NOMO-1 (cell line): ENCODE measurements at regions not wholly inside any gene's neighbourhood (a gene's known extent, or its start where the extent isn't known, plus 50 kb on each side); places are given as distances from the start of the nearest gene placed in this dataset.

Experiments
- DNase-seq, 2 experiments: peaks; one replicate each; lab custom pipeline; 2025; ENCODE audit not compliant: unreplicated experiment in 2 of 2; lab: John Stamatoyannopoulos, UW

DNA sequence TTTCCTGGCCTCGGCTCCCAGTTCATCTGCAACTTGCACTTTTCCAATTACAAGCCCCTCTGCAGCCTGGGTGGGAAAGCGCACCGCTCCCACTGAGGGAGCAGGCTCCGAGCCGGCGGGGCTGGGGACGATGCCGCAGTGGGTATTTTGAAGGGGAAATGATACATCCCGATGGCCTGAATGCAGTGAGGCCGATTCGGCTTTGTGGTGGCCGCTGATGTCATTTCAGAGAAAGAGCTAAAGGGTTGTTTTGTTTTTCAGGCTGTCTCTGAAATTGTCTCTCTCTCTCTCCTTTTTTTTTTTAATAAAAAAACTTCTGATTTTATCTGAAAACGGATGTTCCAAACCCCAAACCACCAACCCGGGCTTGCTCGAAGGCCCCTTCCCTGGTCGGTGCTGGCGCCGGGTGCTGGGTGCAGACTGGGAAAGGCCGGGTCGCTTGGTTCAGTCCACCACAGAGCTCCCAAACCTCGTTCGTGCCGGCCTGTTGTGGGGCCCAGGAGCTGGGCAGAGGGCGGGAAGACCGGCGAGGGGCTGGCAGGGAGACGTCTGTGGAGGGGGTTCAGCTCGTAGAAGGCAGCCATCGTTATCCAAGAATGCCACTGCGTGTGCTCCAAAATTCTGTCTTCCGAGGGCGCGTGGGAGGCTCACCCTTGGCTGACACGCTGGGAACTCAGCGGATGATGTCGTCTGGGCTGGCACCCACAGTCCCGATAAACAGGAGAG is 102.8 kb downstream of the FOXL1 start:
- no peak for DNase-seq

DNA sequence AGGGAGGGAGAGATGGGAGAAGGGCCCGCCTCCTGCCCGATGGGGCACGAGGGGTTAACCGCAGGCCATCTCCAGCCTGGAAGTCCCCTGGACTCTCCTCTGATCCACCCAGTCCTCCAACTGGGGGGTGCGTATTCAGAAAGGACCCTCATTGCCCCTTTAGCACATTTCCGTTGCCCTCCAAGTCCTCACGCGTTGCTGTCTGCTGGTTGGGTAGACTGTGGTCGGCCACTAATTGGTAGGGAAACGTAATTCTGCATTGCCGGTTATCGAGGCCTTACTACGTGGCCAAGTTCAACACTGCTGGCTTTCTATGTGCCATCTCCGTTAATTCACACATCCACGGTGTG is 103.4 kb downstream of the FOXL1 start:
- no peak for DNase-seq

- DNase-seq = no peak
Observed at GRCh38 chr16:86682219-86682904, 104.0 kb downstream of the FOXL1 start.

GRCh38 chr16:86683441-86684194 is 105.3 kb downstream of the FOXL1 start:
- no peak for DNase-seq

DNA sequence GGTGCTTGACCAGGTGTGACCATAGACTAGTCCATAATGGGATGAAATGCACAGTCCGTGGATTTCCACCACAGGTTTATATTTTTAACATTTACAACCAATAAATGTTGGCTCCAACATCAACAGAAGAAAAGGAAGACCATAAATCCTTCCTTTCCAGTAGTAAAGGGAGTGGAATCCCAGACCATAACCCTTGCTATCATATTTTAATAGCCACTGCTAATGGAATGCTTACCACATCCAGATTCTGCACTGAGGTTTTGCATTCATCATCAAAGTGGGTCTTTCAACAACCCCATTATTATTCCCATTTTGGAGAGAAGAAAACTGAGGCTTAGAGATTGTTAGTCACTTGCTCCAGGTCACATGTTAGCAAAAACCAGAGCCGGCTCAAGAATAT is 106.7 kb downstream of the FOXL1 start:
- no peak for DNase-seq

- no peak for DNase-seq
Observed at GRCh38 chr16:86690970-86691369, 112.6 kb downstream of the FOXL1 start.

DNA sequence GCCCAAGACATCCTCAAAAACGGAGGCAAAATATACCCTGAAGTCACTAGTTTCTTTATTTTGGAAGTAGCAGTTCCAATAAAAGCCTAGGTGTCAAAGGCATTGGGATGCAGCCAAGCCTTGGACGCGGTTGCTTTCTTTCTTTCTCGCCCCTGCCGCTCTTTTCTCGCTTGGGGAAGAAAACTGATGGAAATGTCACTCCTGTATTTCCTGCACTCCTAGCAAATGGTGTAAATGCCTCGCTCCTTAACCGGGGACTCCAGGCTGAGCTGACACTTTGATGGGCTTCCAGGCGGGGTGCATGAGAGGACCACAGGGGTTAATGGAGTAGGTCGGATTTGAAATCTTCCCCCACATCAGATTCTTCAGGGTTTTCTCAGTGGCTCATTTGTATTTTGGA is 114.1 kb downstream of the FOXL1 start:
- no peak for DNase-seq

DNA sequence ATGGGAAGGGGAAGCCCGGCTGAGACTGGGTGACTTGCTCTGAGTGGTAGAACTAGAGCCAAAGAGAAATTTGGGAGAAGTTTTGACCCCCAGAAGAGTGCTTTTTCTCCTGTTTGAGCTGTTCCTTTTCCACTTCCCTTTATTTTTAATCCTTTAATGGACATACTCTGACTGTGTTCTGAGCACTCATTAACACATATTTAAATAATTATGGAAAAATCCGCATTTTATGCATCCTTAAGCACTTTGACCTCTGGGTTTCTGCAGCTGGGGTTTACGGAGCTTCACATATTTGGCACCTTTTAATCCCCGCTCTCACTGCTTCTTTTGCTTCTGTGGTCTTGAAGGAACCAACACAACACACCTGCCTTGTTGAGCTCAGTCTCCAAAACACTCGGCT is 114.7 kb downstream of the FOXL1 start:
- DNase-seq = no peak

DNA sequence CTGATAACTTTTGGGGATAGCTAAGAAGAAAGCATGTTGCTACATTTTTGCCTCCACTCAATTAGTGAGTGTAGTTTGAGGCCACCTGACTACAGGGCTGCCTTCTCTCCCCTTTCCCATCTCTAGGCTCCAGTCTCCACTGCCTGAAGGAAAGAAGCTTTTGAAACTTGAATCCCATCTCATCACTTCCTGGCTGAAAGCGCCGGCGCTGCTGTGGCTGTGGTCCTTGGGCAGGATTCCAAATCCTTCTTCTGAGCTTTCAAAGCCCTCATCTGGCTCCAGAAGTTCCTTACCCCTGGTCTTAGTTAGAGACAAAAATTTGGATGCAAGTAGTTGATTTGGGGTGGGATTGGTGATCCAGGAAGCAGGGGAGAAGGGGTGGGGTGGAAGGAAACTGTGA is 119.4 kb downstream of the FOXL1 start:
- no peak for DNase-seq

GRCh38 chr16:86700046-86700945 is 121.9 kb downstream of the FOXL1 start:
- DNase-seq = no peak

DNA sequence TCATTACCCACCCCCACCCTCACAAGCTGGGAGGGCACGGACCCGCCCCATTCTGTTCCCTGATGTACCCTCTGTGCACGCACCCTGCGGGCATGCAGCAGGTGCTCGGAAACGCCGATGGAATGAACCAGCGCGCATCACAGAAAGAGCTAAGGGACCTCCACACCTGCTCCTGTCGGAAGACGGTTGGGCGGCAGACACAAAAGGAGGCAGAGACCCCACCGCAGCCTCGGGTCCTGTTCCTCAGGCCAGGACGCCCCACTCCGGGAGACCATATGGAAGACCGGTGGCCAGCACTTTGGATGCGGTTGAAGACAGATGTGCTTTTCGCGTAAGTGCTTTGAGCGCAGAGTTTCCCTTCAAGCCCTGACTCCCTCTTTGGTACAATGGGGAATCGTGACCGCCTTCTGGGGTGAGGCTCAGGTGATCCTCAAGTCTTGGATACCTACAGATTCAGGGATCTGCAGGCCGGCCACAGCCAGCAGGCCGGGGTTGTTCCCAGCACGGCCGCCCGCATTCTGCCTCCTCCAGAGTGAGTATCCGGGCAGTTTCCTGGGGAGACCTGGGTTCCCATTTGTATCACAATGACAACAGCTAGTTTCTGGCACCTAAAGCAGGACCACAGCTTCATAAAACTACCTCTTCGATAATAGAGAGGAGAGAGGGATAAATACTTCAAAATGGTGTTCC is 123.1 kb downstream of the FOXL1 start:
- no peak for DNase-seq

- no peak for DNase-seq
Observed at GRCh38 chr16:86702824-86703588, 124.7 kb downstream of the FOXL1 start.

- DNase-seq = no peak
Observed at GRCh38 chr16:86704516-86704915, 126.2 kb downstream of the FOXL1 start.

DNA sequence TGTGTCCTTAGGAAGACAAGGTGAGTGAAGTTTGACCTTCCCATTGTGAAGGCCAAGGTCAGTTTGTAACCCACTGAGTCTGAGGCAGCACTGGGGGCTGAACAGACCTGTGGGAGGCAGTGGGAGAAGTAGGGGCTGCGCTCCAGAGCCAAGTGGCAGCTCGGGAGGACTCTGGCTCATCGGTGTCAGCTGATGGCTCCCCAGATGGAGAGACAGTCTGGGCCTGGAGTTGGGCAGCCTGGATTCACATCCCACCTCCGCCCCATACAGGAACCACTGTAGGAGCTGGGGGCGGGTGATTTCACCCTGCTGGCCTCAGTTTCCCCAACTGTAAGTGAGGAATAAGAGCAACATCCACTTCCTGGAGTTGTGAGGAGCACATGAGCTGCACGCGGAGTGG is 128.4 kb downstream of the FOXL1 start:
- no peak for DNase-seq

DNA sequence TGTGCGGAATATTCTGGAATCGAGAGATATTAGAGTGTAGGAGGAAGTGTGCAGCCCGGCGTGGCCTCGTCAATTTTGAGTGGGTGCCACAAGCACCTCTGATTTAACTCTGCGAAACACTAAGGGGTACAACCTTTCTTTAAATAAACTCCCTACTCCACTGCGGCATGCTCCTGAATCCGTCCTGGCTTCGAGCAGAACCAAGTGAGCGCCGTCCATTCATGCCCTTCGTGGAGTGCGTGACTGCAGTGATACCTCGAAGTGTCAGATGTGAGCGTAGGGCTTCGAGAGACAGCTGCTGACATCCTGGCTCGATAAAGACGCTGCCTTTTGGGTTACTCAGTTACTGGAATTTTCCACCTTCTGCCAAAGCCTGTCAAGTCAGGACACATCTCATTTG is 128.8 kb downstream of the FOXL1 start:
- DNase-seq = no peak

DNA sequence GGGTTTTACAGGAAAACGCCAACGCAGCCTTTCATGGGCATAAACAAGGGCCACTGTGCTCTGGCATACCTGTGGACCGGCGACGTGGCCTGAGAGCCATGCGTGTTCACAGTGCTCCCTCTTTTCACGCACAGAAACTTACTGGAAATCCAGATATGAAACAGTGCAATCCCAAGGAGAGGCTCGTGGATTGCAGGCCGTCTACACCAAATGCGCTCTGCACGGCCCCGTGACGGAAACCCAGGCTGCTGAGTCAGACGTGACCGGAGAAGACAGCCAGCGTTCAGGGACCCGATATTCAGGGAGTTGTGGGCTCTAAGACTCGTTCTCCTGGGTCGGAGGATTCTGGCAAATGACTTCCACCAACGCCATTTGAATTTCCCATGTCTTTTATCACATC is 129.2 kb downstream of the FOXL1 start:
- no peak for DNase-seq

- DNase-seq = no peak
Observed at GRCh38 chr16:86708431-86708830, 130.1 kb downstream of the FOXL1 start.

DNA sequence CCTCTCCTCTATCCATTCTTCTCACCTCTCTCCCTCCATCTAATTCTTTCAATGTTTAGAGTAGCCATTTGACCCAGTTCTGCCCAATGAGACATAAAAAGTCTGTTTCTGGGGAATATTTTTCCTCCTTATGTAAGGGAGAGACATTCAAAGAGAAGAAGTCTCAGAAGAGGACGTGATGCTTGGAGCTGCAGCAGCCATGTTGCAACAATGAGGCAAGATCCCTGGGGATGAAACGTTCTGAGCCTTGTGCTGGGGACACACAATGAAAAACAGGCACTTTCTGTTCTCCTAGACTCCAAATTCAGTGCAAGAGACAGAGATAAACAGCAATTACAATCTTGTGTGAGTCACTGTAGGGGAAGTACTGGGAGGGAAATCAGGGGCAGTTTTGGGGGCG is 130.8 kb downstream of the FOXL1 start:
- no peak for DNase-seq

GRCh38 chr16:86709902-86710601 is 131.7 kb downstream of the FOXL1 start:
- no peak for DNase-seq
